ENCODE measurements at regions not wholly inside any gene's neighbourhood (a gene's known extent, or its start where the extent isn't known, plus 50 kb on each side); places are given as distances from the start of the nearest gene placed in this dataset.
A peak's percentile ranks its signal among the peaks of the same experiment; 100 is the strongest.

DNA sequence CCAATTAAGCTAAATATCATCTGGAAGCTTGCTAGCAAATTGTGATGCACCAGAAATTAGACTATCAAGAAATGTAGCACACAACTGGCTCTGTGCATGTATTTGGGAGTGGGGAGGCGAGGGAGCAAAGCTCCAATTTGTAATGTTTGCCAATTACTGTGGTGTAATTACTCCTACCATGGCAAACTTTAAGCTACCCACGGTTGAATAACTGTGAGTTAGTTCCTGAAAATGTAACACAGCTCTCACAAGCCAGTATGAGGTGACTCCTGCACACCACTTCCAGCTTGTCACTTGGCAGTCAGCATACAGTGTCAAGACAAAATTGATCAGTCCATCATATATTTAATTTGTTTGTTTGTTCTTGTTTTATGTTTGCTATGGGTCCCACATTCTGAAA is 141.2 kb downstream of the TM2D1 start:
- no peak for DNase-seq (ENCODE audit: low read depth)
- no peak overlapping the region for H3K4me3 ChIP-seq (replicated peaks; ENCODE audit: low read depth, low read length)
- TF ChIP-seq, protein P1, sequence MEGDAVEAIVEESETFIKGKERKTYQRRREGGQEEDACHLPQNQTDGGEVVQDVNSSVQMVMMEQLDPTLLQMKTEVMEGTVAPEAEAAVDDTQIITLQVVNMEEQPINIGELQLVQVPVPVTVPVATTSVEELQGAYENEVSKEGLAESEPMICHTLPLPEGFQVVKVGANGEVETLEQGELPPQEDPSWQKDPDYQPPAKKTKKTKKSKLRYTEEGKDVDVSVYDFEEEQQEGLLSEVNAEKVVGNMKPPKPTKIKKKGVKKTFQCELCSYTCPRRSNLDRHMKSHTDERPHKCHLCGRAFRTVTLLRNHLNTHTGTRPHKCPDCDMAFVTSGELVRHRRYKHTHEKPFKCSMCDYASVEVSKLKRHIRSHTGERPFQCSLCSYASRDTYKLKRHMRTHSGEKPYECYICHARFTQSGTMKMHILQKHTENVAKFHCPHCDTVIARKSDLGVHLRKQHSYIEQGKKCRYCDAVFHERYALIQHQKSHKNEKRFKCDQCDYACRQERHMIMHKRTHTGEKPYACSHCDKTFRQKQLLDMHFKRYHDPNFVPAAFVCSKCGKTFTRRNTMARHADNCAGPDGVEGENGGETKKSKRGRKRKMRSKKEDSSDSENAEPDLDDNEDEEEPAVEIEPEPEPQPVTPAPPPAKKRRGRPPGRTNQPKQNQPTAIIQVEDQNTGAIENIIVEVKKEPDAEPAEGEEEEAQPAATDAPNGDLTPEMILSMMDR (IDR thresholded peaks at IDR 0.05; ENCODE audit: low read length, missing control alignments), result no peak

DNA sequence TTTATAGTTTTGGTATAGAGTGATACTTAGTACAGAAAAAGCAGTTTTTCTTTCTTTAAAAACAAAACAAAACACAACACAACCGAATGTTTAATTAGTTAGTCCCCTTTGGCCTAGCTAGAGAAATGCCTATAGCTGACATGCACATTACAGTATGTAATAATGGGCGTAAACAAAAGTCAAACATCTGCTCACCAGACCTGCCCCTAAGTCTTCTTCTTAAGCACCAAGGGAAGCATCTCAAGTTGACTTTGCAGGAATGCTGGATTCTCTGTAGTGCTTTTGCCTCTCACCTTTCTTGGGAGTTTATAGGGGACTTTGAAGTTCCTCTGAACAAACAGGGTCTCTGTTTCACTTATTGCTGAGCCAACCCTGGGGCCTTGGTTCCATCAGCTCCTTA is 143.7 kb downstream of the TM2D1 start:
- no peak for DNase-seq (ENCODE audit: low read depth)
- H3K4me3 ChIP-seq (replicated peaks; ENCODE audit: low read depth, low read length), result no peak overlapping the region
- TF ChIP-seq, protein P1 (IDR thresholded peaks at IDR 0.05; ENCODE audit: low read length, missing control alignments), result no peak

DNA sequence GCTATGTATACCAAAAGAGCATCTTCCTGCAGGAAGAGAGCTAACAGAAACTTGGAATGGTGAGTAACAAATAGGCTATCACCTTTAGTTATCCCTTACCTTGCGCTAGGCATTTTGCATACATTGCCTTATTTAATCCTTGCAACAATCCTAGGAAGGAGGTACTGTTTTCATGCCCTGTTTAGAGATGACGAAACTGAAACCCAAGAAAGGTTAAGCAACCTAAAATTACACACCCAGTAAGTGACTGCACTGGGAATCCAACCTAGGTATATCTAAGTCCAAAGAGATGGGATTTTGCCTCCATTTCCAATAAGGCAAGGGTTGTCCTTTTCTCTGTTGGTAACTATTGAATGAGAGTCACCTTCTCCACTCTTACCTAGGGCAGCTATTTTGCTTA is 144.5 kb downstream of the TM2D1 start:
- TF ChIP-seq, protein P1 (IDR thresholded peaks at IDR 0.05; ENCODE audit: low read length, missing control alignments), result no peak
- no peak for DNase-seq (ENCODE audit: low read depth)
- no peak overlapping the region for H3K4me3 ChIP-seq (replicated peaks; ENCODE audit: low read depth, low read length)

GRCh38 chr1:61579802-61580201 is 145.1 kb downstream of the TM2D1 start:
- DNase-seq (ENCODE audit: low read depth), result peak; percentile 24
- no peak overlapping the region for H3K4me3 ChIP-seq (replicated peaks; ENCODE audit: low read depth, low read length)
- TF ChIP-seq, protein P1 (IDR thresholded peaks at IDR 0.05; ENCODE audit: low read length, missing control alignments), result no peak

- TF ChIP-seq, protein P1 (IDR thresholded peaks at IDR 0.05; ENCODE audit: low read length, missing control alignments), result no peak
- no peak overlapping the region for H3K4me3 ChIP-seq (replicated peaks; ENCODE audit: low read depth, low read length)
- no peak for DNase-seq (ENCODE audit: low read depth)
Measured at GRCh38 chr1:61572046-61572445, 152.9 kb downstream of the TM2D1 start.

GRCh38 chr1:61570191-61570590 is 154.8 kb downstream of the TM2D1 start:
- no peak overlapping the region for H3K4me3 ChIP-seq (replicated peaks; ENCODE audit: low read depth, low read length)
- DNase-seq (ENCODE audit: low read depth), result no peak
- TF ChIP-seq, protein P1 (IDR thresholded peaks at IDR 0.05; ENCODE audit: low read length, missing control alignments), result no peak

DNA sequence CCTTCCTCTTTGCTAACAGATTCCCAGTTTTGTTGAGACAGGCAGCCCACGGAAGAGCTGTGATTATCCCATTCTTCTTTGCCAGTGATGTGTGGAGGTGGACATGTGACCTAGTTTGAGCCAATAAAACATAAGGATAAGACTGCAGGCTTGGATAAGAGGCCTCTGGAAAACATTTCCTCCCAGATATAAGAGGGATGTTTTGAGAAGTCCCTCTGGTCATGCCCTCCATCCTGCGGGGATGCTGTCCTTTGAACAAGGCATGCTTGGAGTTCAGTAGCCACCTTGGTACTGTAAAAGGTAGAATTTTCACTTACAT is 155.7 kb downstream of the TM2D1 start:
- TF ChIP-seq, protein P1 (IDR thresholded peaks at IDR 0.05; ENCODE audit: low read length, missing control alignments), result no peak
- H3K4me3 ChIP-seq (replicated peaks; ENCODE audit: low read depth, low read length), result no peak overlapping the region
- no peak for DNase-seq (ENCODE audit: low read depth)

Measured in fibroblast of pulmonary artery (primary cell).